ACC112 (cell line): ENCODE measurements at regions not wholly inside any gene's neighbourhood (a gene's known extent, or its start where the extent isn't known, plus 50 kb on each side); places are given as distances from the start of the nearest gene placed in this dataset.
"Not testable (repeated sequence)": the region's sequence is repeated elsewhere in the genome, so short reads cannot be mapped to it uniquely, and the experiment has no call there.

ENCODE experiments used
- H2AFZ ChIP-seq: fragments of 200-600 bp; sonication (generic); one replicate; pipeline ENCODE4 v1.6.0; 2017; ENCODE audit warnings: antibody characterized with exemption, low read length; ENCODE audit not compliant: unreplicated experiment
- H3K27ac ChIP-seq: fragments of 200-600 bp; sonication (generic); 2 replicates; pipeline ENCODE4 v1.5.1; 2014; ENCODE audit warnings: low read depth, mild to moderate bottlenecking, antibody characterized with exemption, low read length, moderate library complexity
- H3K27me3 ChIP-seq: fragments of 200-600 bp; sonication (generic); 2 replicates; pipeline ENCODE4 v1.6.1; 2014; ENCODE audit warnings: mild to moderate bottlenecking, antibody characterized with exemption, low read length, moderate library complexity, mixed read lengths; ENCODE audit not compliant: insufficient read depth
- H3K36me3 ChIP-seq: fragments of 200-600 bp; sonication (generic); 2 replicates; pipeline ENCODE4 v1.6.1; 2016; ENCODE audit warnings: mild to moderate bottlenecking, antibody characterized with exemption, low read length, moderate library complexity, mixed read lengths; ENCODE audit not compliant: insufficient read depth
- H3K4me1 ChIP-seq: fragments of 200-600 bp; sonication (generic); one replicate; pipeline ENCODE4 v1.6.1; 2016; ENCODE audit warnings: low read length, mixed read lengths; ENCODE audit not compliant: insufficient read depth, unreplicated experiment, control insufficient read depth
- H3K4me3 ChIP-seq: fragments of 200-600 bp; sonication (generic); 2 replicates; pipeline ENCODE4 v1.5.1; 2014; ENCODE audit warnings: mild to moderate bottlenecking, low read depth, low read length
- H3K79me2 ChIP-seq: fragments of 200-600 bp; sonication (generic); one replicate; pipeline ENCODE4 v1.6.0; 2016; ENCODE audit warnings: low read length; ENCODE audit not compliant: control insufficient read depth, unreplicated experiment, insufficient read depth

DNA sequence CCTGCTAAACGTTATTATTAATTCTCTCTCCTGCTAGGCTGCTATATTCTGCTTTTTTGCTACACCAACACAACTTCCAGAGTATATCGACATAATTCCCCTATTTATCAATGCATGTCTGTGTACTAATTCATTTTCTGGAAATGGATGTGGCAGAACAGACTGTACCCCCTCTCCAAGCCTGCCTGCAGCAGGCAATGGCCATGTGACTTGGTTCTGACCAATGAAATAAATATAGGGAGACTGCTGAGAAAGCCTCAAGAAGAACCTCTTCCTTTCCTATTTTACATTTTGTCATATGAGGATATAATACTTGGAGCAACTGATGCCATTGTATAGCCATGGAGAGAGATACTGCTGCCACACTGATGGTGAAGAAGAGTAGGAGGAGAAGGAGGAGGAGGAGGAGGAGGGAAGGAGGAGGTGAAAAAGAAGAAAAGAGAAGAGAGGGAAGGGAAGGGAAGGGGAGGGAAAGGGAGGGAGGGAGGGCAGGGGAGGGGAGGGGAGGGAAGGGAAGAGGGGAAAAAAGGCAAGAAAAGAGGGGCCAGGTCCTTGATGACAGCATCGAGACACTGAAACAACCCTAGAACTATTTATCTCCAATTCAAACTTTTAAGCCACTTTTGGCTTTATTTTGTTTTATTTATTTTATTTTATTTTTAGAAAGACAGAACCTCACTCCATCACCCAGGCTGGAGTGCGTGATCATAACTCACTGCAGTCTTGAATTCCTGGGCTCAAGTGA, 57.0 kb upstream of the SPP1 start:
- H3K79me2 ChIP-seq: no peaks in the 10 kb centered on the region
- H3K27me3 ChIP-seq: no peaks in the 10 kb centered on the region
- H3K27ac ChIP-seq: no peak overlapping the region
- H3K4me1 ChIP-seq: peaks cover 3% of the 10 kb centered on the region
- H2AFZ ChIP-seq: no peak overlapping the region
- no peak overlapping the region for H3K4me3 ChIP-seq
- no peaks in the 10 kb centered on the region for H3K36me3 ChIP-seq

DNA sequence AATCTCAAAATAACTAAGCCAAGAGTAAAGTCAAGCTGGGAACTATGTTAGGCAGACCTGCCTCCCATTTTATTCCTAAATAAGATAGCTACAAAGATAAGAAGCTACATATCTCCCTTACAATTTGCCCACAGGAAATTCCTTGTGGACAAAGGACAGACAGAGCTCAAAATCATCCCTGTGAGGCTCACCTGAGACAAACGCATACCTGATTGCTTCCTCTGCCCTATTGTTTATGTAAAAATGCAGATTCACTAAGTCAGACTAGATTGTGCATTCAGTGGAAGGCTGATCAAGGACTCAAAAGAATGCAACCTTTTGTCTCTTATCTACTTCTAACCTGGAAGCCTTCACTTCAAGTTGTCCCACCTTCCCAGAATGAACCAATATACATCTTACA, 56.2 kb upstream of the SPP1 start:
- not testable (repeated sequence) for H3K27ac ChIP-seq, H3K4me3 ChIP-seq, H2AFZ ChIP-seq, H3K79me2 ChIP-seq, H3K4me1 ChIP-seq, H3K27me3 ChIP-seq, H3K36me3 ChIP-seq

DNA sequence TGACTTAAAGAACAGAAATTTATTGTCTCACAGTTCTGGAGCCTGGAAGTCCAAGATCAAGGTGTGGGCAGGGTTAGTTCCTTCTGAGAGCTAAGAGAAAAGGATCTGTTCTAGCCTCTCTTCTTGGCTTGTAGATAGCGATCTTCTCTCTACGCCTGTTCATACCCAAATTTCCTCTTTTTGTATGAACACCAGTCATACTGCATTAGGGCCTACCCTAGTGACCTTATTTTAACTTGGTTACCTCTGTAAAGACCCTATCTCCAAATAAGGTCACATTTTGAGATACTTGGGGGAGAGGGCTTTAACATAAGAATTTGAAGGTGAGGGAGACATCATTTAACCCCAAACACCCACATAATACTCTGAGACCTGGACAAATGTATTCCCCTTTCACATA, 55.6 kb upstream of the SPP1 start:
- H3K36me3 ChIP-seq: no peaks in the 10 kb centered on the region
- H3K79me2 ChIP-seq: no peaks in the 10 kb centered on the region
- H3K27ac ChIP-seq: no peak overlapping the region
- H3K4me3 ChIP-seq: no peak overlapping the region
- H2AFZ ChIP-seq: no peak overlapping the region
- H3K27me3 ChIP-seq: no peaks in the 10 kb centered on the region
- H3K4me1 ChIP-seq: no peaks in the 10 kb centered on the region

DNA sequence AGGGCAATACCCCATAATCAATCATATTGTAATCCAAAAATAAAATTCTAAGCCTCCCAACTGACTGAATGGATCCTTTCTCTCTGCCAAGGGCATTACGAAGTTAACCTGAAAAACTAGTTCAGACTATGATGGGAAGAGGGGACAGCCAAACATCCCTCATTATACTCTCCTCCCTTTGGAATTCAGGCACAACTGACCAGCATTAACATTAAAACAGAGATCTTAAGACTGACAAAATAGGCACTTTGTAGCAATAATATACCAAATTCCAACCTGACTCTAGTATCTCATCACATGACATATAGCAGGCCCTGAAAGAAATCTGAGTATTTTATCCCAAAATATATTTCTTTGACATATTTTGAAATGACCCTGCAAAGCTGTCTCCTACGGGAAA, 55.0 kb upstream of the SPP1 start:
- H3K79me2 ChIP-seq: no peaks in the 10 kb centered on the region
- H3K27me3 ChIP-seq: no peaks in the 10 kb centered on the region
- H3K4me3 ChIP-seq: no peak overlapping the region
- no peak overlapping the region for H2AFZ ChIP-seq
- no peaks in the 10 kb centered on the region for H3K36me3 ChIP-seq
- H3K27ac ChIP-seq: no peak overlapping the region
- no peaks in the 10 kb centered on the region for H3K4me1 ChIP-seq

DNA sequence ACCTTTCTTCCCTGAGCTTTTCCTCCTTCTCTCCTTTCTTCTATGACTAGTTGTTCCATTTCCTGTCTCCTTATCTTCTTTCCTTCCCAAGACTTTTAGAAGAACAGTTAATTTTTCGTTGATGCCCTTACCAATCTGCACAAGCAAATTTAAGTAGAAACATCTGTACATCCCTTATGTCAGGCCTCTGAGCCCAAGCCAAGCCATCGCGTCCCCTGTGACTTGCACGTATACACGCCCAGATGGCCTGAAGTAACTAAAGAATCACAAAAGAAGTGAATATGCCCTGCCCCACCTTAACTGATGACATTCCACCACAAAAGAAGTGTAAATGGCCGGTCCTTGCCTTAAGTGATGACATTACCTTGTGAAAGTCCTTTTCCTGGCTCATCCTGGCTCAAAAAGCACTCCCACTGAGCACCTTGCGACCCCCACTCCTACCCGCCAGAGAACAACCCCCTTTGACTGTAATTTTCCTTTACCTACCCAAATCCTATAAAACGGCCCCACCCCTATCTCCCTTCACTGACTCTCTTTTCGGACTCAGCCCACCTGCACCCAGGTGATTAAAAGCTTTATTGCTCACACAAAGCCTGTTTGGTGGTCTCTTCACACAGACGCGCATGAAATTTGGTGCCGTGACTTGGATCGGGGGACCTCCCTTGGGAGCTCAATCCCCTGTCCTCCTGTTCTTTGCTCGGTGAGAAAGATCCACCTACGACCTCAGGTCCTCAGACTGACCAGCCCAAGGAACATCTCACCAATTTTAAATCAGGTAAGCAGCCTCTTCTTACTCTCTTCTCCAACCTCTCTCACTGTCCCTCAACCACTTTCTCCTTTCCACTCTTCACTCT, 53.7 kb upstream of the SPP1 start:
- not testable (repeated sequence) for H2AFZ ChIP-seq, H3K27me3 ChIP-seq, H3K79me2 ChIP-seq, H3K4me3 ChIP-seq, H3K4me1 ChIP-seq, H3K27ac ChIP-seq, H3K36me3 ChIP-seq

DNA sequence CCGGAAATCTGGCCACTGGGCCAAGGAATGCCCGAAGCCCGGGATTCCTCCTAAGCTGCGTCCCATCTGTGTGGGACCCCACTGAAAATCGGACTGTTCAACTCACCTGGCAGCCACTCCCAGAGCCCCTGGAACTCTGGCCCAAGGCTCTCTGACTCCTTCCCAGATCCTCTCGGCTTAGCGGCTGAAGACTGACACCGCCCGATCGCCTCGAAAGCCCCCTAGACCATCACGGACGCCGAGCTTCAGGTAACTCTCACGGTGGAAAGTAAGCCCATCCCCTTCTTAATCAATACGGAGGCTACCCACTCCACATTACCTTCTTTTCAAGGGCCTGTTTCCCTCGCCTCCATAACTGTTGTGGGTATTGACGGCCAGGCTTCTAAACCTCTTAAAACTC, 51.4 kb upstream of the SPP1 start:
- H2AFZ ChIP-seq, H3K27me3 ChIP-seq, H3K27ac ChIP-seq, H3K36me3 ChIP-seq, H3K79me2 ChIP-seq, H3K4me3 ChIP-seq, H3K4me1 ChIP-seq: not testable (repeated sequence)
